Endodermal cell (in vitro differentiated cells): ENCODE measurements at regions not wholly inside any gene's neighbourhood (a gene's known extent, or its start where the extent isn't known, plus 50 kb on each side); places are given as distances from the start of the nearest gene placed in this dataset.

Source experiments
- DNase-seq: peaks from one replicate; pipeline ENCODE4 v3.0.0-alpha.2; 2017
- H3K27ac ChIP-seq: 2 replicates; pipeline ENCODE4 v1.5.1; 2013; ENCODE audit warnings: mild to moderate bottlenecking, low read depth, low read length, moderate library complexity
- H3K27me3 ChIP-seq: 2 replicates; pipeline ENCODE4 v1.6.1; 2013; ENCODE audit warnings: mild to moderate bottlenecking, low read length, moderate library complexity; ENCODE audit not compliant: insufficient read depth, control insufficient read depth, poor library complexity, severe bottlenecking
- H3K36me3 ChIP-seq: 2 replicates; pipeline ENCODE4 v1.7.0; 2013; ENCODE audit warnings: mild to moderate bottlenecking, low read length, moderate library complexity; ENCODE audit not compliant: control insufficient read depth, insufficient read depth
- H3K4me1 ChIP-seq: one replicate; pipeline ENCODE4 v1.7.0; 2013; ENCODE audit warnings: low read length; ENCODE audit not compliant: control insufficient read depth, insufficient read depth
- H3K4me3 ChIP-seq: 2 replicates; pipeline ENCODE4 v1.5.1; 2013; ENCODE audit warnings: mild to moderate bottlenecking, low read length, moderate library complexity
- H3K9ac ChIP-seq: 2 replicates; pipeline ENCODE4 v1.6.1; 2013; ENCODE audit warnings: mild to moderate bottlenecking, low read length, moderate library complexity; ENCODE audit not compliant: poor library complexity, severe bottlenecking; ENCODE audit errors: extremely low read depth
- H3K9me3 ChIP-seq: 2 replicates; pipeline ENCODE4 v1.6.1; 2013; ENCODE audit warnings: mild to moderate bottlenecking, low read length, moderate library complexity; ENCODE audit not compliant: control insufficient read depth
- H3K27ac Mint-ChIP-seq: 2 replicates; pipeline ENCODE4 v1.8.0; 2020; ENCODE audit warnings: mixed read lengths
- H3K27me3 Mint-ChIP-seq: 2 replicates; pipeline ENCODE4 v1.8.0; 2021; ENCODE audit warnings: mild to moderate bottlenecking, mixed read lengths; ENCODE audit not compliant: insufficient read depth
- H3K36me3 Mint-ChIP-seq: 2 replicates; pipeline ENCODE4 v1.8.0; 2020; ENCODE audit warnings: low read depth, mixed read lengths
- H3K4me1 Mint-ChIP-seq: 2 replicates; pipeline ENCODE4 v1.8.0; 2020; ENCODE audit warnings: mixed read lengths
- H3K4me3 Mint-ChIP-seq: 2 replicates; pipeline ENCODE4 v1.8.0; 2020; ENCODE audit warnings: mild to moderate bottlenecking, moderate library complexity, mixed read lengths
- H3K9me3 Mint-ChIP-seq: 2 replicates; pipeline ENCODE4 v1.8.0; 2020; ENCODE audit warnings: mild to moderate bottlenecking, mixed read lengths
- CTCF ChIP-seq: fragments of 200-600 bp; sonication (generic); conservative IDR thresholded peaks from 2 replicates; pipeline ENCODE4 v1.5.0; 2021; ENCODE audit warnings: antibody characterized with exemption, mild to moderate bottlenecking
- WGBS, 2 experiments: methylation state at CpG; one replicate each; pipeline versions ENCODE4 v1.1.5 to v1.1.7; 2013; ENCODE audit warnings: missing lambda C conversion rate in 2 of 2, mixed read lengths in 1 of 2; ENCODE audit not compliant: insufficient coverage in 1 of 2, insufficient read length in 1 of 2; 5-methylcytosine and 5-hydroxymethylcytosine counted together

GRCh38 chr17:34726536-34727384 is 147.4 kb downstream of the TMEM132E start:
- Mint-ChIP-seq H3K27ac (no peak overlapping the region), H3K36me3 (no peaks in the 10 kb centered on the region), H3K9me3 (peaks cover 3% of the 10 kb centered on the region), H3K4me3 (no peak overlapping the region), H3K4me1 (no peaks in the 10 kb centered on the region), H3K27me3 (peaks cover 14% of the 10 kb centered on the region)
- Histone ChIP-seq H3K4me3 (no peak overlapping the region), H3K27me3 (no peaks in the 10 kb centered on the region), H3K4me1 (no peaks in the 10 kb centered on the region), H3K9ac (no peak overlapping the region), H3K36me3 (no peaks in the 10 kb centered on the region), H3K27ac (no peak overlapping the region), H3K9me3 (peaks cover 4% of the 10 kb centered on the region)
- TF ChIP-seq CTCF = no peak
- DNase-seq = peak; percentile 29
- 76 to 94% methylated on average over 4 to 6 of the region's 6 CpGs for WGBS, 2 experiments

GRCh38 chr17:34725725-34726124 is 146.3 kb downstream of the TMEM132E start:
- no peak overlapping the region for H3K9ac ChIP-seq
- H3K27me3 Mint-ChIP-seq = peaks cover 9% of the 10 kb centered on the region
- no peaks in the 10 kb centered on the region for H3K4me1 ChIP-seq
- WGBS, 2 experiments = 91% methylated on average over 3 of the region's 3 CpGs; no CpG with 5 or more reads in 1 of the 2 experiments
- H3K4me3 ChIP-seq = no peak overlapping the region
- H3K27ac Mint-ChIP-seq = no peak overlapping the region
- H3K36me3 Mint-ChIP-seq = no peaks in the 10 kb centered on the region
- H3K27me3 ChIP-seq = no peaks in the 10 kb centered on the region
- H3K36me3 ChIP-seq = no peaks in the 10 kb centered on the region
- no peaks in the 10 kb centered on the region for H3K4me1 Mint-ChIP-seq
- TF ChIP-seq CTCF = no peak
- no peaks in the 10 kb centered on the region for H3K9me3 Mint-ChIP-seq
- H3K9me3 ChIP-seq = no peaks in the 10 kb centered on the region
- H3K4me3 Mint-ChIP-seq = no peak overlapping the region
- no peak overlapping the region for H3K27ac ChIP-seq
- peak; percentile 19 for DNase-seq

- Histone ChIP-seq H3K9ac (no peak overlapping the region), H3K4me1 (no peaks in the 10 kb centered on the region), H3K27ac (no peak overlapping the region), H3K4me3 (no peak overlapping the region), H3K27me3 (no peaks in the 10 kb centered on the region), H3K36me3 (no peaks in the 10 kb centered on the region), H3K9me3 (no peaks in the 10 kb centered on the region)
- Mint-ChIP-seq H3K4me3 (no peak overlapping the region), H3K9me3 (no peaks in the 10 kb centered on the region), H3K27ac (no peak overlapping the region), H3K27me3 (peaks cover 9% of the 10 kb centered on the region), H3K36me3 (no peaks in the 10 kb centered on the region), H3K4me1 (no peaks in the 10 kb centered on the region)
- peak; percentile 22 for TF ChIP-seq CTCF
- DNase-seq = peak; percentile 50
- 93% methylated on average over 2 of the region's 2 CpGs; no CpG with 5 or more reads in 1 of the 2 experiments for WGBS, 2 experiments
Measured at GRCh38 chr17:34725008-34725407, 145.6 kb downstream of the TMEM132E start.
